HTR-8/SVneo (cell line): ENCODE measurements at regions not wholly inside any gene's neighbourhood (a gene's known extent, or its start where the extent isn't known, plus 50 kb on each side); places are given as distances from the start of the nearest gene placed in this dataset.
"Not testable (repeated sequence)": the region's sequence is repeated elsewhere in the genome, so short reads cannot be mapped to it uniquely, and the experiment has no call there.

Experiments
- DNase-seq: peaks from one replicate; pipeline ENCODE4 v3.0.0; 2011; ENCODE audit warnings: low spot score, mixed read lengths; ENCODE audit not compliant: insufficient read length
- FAIRE-seq: peaks from 2 replicates; lab custom pipeline; 2011; peaks lifted over from hg19 to GRCh38; lab: Jason Lieb, UNC

GRCh38 chr1:38585971-38586370, 273.6 kb downstream of the RRAGC start:
- FAIRE-seq (no peak), DNase-seq (no peak)

- DNase-seq, result no peak
- FAIRE-seq, result no peak
Measured at GRCh38 chr1:38585460-38585859, 274.1 kb downstream of the RRAGC start.

DNA sequence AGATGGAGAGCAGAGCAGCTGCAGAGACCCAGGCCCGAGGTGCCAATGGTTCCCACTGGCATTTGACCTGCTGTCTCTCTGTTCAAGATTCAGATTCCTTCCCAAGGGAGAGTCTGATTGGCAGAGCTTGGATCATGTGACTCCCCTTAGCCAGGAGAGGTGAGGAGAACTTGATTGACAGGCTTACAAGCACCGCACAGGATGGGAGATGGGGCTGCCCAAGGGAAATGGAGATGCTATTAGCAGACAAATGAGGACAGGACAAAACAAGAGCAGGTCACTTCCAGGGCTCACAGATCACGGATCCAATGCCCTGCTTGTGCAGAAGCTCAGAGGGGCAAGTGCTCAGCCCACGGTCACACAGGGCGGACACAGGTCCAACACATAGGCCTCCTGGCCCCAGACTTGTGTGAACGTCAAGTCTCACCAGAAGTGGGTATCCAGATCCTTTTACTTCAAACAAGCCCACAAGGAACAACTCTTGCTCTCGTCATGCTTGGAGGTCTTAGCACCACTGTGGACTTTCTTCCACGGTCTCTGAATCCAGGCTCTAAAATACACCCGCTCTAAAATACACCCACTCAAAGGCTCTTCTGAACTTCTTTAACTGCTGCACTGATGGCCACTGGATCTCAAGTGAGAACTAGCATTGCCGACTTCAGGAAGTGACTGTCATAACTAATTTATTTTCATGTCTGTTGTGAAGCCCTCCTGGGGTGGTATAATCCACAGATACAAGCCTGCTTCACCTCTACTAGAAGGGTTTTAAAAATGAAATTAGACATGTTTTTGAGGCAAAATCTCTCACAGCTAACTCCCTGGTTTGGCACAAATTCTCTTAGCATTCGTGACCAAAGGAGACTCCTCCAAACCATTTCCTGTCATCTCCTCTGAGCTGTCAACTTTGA, 274.9 kb downstream of the RRAGC start:
- FAIRE-seq, result no peak
- DNase-seq, result no peak

DNA sequence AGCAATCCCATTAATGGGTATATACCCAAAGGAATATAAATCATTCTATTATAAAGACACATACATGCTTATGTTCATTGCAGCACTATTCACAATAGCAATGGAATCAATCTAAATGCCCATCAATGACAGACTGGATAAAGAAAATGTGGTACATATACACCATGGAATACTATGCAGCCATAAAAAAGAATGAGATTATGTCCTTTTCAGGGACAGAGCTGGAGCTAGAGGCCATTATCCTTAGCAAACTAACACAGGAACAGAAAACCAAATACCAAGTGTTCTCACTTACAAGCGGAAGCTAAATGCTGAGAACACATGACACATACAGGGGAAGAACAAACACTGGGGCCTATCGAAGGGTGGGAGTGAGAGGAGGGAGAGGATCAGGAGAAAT, 276.3 kb downstream of the RRAGC start:
- FAIRE-seq, result not testable (repeated sequence)

GRCh38 chr1:38581396-38581795, 278.2 kb downstream of the RRAGC start:
- no peak for FAIRE-seq
- no peak for DNase-seq

More for the DNA sequence above, 276.3 kb downstream of the RRAGC start:
- DNase-seq, result not testable (repeated sequence)

DNA sequence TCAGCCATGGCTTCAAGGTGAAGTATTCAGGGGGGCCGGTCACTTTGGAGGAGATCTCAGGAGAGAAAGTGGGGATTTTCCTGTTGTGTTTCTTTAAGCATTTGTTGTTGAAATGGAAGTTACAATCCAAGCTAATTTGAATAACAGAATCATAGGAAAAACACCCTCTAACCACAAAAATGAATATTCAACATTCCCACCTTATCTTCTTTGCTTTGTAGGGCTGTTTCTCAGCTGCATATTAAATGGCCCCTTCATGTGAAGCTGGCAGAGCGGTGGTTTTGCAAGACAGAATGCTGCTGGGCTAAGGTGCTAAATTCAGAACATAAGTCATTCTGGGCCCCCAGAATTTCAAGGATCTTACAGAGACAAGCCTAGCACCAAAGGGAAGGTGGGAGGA, 279.0 kb downstream of the RRAGC start:
- DNase-seq, result no peak
- FAIRE-seq, result no peak

- no peak for FAIRE-seq
- no peak for DNase-seq
Measured at GRCh38 chr1:38579056-38579455, 280.5 kb downstream of the RRAGC start.

GRCh38 chr1:38578271-38578951, 281.2 kb downstream of the RRAGC start:
- DNase-seq, result no peak
- no peak for FAIRE-seq

DNA sequence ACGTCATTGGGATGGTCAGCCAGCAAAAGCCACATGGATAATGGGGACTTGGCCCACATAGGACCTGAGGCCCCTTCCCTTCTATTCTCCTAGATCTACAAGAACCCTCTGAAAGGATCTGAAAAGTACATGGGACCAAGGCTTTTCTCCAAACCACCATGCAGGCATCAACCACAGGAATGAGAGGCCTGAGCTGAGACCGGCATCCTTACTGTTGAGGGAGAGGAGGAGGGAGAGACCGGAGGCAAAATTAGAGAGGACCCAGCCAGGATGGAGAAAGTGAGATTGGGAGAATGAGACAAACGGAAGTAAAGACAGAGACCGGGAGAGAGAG, 281.7 kb downstream of the RRAGC start:
- DNase-seq (no peak), FAIRE-seq (no peak)

- FAIRE-seq, result no peak
- DNase-seq, result no peak
Measured at GRCh38 chr1:38577385-38577784, 282.2 kb downstream of the RRAGC start.

DNA sequence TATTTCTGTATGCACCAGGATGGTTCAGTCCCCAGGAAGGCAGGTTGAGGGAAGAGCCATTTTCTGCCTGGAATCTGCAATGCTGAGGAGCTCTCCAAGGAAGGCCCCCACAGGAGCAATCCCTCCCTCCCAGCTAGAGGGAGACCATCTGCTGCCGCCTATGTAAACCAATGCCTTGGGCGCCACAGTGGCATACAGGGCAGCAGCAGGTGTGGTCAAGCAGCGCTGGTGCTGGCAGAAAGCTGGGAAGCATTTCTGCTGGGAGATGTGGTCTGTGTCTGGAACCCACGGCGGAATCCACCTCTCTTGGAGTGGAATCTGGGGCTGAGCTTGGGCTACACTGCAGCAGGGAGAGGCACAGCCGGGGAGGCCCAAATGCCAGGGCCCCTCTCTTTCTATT, 283.3 kb downstream of the RRAGC start:
- no peak for FAIRE-seq

GRCh38 chr1:38571726-38572125, 287.8 kb downstream of the RRAGC start:
- DNase-seq (no peak), FAIRE-seq (no peak)

More for the DNA sequence above, 283.3 kb downstream of the RRAGC start:
- DNase-seq, result no peak

GRCh38 chr1:38570657-38570975, 289.0 kb downstream of the RRAGC start:
- FAIRE-seq (no peak), DNase-seq (no peak)

- DNase-seq (no peak), FAIRE-seq (no peak)
Measured at GRCh38 chr1:38569932-38570656, 289.5 kb downstream of the RRAGC start.

- no peak for DNase-seq
- FAIRE-seq, result no peak
Measured at GRCh38 chr1:38568061-38568857, 291.3 kb downstream of the RRAGC start.

DNA sequence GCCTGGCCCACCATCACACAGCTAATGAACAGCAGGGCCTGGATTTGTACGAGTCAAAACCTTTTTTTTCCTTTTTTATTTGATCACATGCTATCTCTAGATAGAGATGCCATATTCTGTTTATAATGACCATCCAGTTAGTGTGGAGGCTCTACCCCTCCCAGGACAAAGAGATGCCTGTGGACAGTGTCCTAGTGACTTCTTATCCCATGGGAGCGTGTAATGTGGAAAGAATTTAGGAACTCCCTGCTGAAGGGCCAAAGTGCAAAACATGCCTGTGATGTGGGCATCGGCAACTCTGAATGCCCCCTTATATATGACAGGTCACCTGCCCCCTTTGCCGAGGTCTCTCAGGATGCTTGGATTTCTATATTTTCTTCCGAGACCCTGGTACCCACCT, 292.2 kb downstream of the RRAGC start:
- DNase-seq, result no peak
- no peak for FAIRE-seq

DNA sequence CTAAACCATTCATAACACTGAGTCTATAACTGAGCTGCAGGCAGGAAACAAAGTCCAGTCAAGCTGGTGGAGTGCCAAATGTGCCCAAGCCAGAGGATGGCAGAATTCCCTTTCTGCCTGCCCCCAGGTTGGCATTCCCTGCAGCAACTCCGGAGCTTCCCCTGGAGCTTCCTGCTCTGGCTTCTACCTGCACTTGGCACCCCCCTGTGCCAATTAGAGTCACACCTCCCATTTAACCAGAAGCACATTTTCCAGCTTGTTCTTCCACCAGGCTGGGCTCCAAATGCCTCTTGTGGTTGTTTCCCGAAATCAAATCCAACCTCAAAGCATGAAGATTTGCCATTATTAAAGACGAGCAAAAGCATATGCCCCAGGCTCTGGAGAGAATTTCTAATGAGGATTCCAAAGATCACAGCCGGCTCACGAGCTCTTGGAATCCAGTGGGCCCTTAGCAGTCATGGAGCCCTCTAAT, 294.5 kb downstream of the RRAGC start:
- FAIRE-seq, result no peak
- DNase-seq, result no peak

DNA sequence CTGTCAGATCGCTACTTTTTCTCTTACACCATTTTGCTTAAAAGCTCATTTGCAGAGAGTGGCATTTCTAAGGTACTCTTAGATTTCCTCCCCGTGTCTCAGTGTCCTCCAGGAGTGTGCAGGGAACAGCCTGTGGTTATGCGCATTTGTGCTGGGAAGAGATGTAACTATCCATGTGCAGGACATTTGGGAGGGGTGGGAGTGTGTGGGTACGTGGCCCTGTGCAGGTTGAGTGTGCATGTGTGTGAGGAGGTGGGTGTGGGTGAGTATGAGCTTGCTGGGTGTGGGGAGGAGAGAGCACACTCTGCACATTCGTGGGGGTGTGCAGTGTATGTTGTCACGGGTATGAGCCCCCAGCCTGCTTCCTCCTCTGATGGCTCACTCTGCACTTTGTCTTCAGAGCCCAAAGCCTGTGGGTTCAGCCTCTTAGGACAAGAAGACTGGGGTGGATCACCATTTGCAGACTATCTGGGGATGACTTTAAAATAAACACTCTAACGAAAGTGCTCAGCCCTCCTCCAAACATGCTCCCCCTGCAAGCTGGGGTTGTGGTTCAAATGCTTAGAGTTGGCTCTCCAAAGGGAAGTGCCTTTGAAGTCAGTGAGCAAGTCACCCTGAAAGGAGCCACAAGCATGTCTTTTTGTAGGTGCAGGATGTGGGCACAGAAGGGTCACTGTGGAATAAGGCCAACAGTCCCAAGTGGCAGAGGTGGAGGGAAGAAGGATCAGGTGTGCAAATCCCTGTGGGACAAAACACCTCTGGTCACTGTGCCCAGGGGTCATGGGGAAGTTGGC, 295.4 kb downstream of the RRAGC start:
- no peak for DNase-seq
- FAIRE-seq, result no peak

DNA sequence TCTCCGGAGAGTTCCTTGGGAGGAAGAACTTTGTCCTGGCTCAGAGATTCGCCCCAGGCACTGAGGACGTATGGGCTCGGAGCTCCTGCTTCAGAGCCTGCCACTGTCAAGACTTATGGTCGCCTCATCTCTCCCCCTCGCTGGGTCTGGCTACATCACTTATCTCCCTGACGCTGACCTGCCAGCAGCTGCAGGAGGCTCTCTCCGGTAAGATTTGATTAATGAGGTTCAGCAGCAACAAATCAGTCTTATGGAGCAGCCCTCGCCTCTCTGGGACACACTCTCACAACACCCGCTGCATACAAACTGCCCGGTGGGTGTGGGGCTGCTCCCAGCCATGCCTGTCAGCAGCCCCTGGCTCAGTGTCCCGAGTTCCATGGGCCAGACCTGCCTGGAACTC, 297.8 kb downstream of the RRAGC start:
- DNase-seq, result no peak
- FAIRE-seq, result no peak
